Stimulated activated CD4-positive, alpha-beta T cell treated with anti-CD3 and anti-CD28 coated beads, Interleukin-12 subunit alpha, Interleukin-12 subunit beta, amount 100 ng/mL, for 48 hours (primary cell): ENCODE measurements at regions not wholly inside any gene's neighbourhood (a gene's known extent, or its start where the extent isn't known, plus 50 kb on each side); places are given as distances from the start of the nearest gene placed in this dataset.

Experiments used
- DNase-seq, 3 donors: peaks; one replicate each; pipeline ENCODE4 v3.0.0-alpha.2; 2020; ENCODE audit warnings: low read depth in 2 of 3, low spot score in 1 of 3

GRCh38 chr11:95556011-95556341, 233.6 kb downstream of the FAM76B start:
- DNase-seq = no peak

- no peak for DNase-seq
Measured at GRCh38 chr11:95554911-95555310, 234.7 kb downstream of the FAM76B start.

DNA sequence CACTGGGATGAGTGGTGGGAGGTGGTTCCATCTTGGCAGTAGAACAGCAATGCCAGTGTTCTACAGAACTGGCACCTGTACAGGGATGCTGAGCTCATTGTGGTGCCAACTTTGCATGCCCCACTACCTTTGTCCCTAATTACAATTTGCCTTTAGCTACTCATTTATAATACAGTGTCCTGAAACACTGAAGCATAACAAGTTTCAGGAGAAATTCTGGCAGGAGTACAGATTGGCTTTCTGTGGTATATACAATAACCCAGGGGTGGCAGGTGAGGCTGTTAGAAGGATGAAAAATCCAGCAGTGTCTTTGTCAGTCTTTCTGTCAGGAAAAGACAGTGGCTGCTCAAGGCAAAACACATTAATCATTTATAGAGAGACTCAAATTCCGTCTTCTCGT, 240.3 kb downstream of the FAM76B start:
- no peak for DNase-seq

GRCh38 chr11:95548416-95548815, 241.2 kb downstream of the FAM76B start:
- DNase-seq = no peak

DNA sequence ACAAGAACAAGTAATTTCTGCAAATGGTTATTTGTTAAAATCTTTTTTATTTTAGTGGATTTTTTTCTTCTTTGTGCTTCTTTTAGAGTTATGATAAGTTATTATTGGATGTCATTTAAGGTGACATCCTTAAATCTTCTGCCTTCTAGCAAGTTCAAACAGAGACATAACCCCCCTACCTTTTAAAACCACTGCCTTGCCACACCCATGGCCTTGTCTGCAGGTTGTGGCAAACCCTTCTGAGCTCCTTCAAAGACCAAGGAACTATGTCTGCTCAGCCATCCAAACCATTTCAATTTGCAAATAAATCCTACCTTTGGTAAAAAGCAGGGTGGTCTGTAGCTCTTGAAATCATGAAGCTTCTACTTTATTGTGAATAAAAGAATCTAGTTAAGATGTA, 241.6 kb downstream of the FAM76B start:
- no peak for DNase-seq

DNA sequence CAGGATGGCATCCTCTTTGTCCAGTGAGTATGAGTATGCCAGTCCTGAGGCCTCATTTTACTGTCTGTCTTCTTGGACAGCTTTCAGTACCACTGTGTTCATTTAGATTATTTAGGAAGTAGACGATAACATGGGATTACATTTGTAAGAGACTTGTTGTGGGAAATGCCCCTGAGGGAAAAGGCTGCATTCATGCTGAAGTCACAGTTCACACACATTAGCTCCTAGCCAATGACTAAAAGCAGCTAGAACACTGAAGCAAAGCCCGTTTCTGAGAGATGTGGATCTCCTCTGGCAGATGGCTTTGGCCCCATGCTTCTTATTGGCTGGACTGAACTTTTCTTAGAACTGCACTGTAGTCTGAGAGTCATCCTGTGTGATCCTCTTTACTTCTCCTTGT, 242.4 kb downstream of the FAM76B start:
- no peak for DNase-seq

GRCh38 chr11:95545116-95545875, 244.3 kb downstream of the FAM76B start:
- no peak for DNase-seq

- DNase-seq = no peak
Measured at GRCh38 chr11:95544095-95544856, 245.3 kb downstream of the FAM76B start.

DNA sequence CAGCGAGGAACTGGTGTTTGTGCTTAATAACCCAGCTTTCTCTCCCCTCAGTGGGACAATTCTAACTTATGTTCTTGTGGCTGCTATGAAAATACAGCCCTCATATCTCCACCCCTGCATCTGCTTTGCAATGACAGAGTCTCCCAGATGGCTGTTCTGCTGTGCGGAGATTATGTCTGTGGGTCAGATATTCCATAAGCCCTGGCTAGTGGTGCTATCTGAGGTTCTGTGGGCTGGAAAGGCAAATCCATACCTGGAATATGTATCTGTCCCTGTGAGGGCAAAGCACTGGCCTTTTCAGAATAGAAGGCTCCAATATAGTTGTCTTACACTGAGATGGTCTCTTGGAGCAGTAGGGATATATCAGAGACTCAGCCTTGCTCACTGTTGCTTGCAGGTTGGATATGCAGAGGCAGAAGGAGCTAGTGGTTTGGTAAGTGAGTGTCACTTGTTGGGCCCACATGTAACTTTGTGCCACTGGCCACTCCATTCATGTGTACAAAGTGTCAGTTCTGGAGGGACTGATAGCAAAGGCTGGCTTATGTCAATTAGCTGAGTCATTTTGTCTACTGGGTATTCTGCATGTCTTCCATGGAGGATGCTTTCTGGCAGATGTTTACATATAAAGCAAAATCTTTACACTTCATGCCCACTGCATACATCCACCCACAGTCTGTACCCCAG, 246.6 kb downstream of the FAM76B start:
- no peak for DNase-seq

GRCh38 chr11:95541715-95542114, 247.9 kb downstream of the FAM76B start:
- no peak for DNase-seq

- DNase-seq = no peak
Measured at GRCh38 chr11:95536047-95536690, 253.4 kb downstream of the FAM76B start.

GRCh38 chr11:95534809-95535208, 254.8 kb downstream of the FAM76B start:
- no peak for DNase-seq

DNA sequence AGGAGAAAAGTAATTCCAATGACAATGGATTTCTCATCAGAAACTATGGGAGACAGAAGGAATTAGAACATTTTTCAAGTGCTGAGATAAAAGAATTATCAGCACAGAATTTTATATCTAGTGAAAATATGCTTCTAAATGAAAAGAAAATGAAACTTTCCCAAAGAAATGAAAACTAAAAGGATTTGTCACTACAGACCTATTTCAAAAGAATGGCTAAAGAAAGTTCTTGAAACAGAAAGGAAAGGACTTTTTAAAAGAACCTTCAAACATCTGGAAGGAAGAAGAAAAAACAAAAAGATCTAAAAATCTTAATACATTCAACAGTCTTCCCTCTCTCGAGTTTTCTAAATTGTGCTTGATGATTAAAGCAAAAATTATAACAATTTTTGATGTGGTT, 255.4 kb downstream of the FAM76B start:
- no peak for DNase-seq

DNA sequence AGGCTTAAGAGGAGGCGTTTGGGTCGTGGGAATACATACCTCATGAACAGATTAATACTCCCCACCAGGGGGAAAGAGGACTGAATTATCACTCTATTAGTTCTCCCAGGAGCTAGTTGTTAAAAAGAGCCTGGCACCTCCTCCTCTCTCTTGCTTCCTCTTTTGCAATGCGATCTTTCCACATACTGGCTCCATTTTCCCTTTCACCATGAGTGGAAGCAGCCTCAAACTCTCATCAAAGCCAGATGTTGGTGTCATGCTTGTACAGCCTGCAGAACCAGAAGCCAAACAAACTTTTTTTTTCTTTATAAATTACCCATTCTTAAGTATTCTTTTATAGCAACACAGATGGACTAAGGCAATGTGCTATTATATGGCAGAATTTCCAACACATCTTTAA, 258.5 kb downstream of the FAM76B start:
- no peak for DNase-seq

- no peak for DNase-seq
Measured at GRCh38 chr11:95524314-95525036, 265.1 kb downstream of the FAM76B start.

GRCh38 chr11:95522874-95523273, 266.7 kb downstream of the FAM76B start:
- no peak for DNase-seq

DNA sequence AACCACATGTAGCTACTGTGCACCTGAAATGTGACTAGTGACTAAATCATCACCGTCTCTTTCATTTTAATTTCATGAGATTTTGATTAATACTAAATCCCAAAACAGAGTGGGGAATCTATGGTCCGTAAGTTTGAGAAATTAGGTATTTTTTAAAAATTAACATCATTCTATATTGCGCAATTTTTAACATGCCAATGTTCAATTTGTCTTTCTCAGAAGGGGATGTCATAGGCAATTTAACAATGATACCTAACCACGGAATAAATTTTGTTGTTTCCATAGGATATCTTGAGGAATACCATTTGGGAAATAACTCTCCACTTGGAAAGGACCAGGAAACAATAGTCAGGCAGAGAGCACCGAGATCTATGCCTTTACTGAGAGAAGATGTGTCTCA, 267.7 kb downstream of the FAM76B start:
- no peak for DNase-seq

DNA sequence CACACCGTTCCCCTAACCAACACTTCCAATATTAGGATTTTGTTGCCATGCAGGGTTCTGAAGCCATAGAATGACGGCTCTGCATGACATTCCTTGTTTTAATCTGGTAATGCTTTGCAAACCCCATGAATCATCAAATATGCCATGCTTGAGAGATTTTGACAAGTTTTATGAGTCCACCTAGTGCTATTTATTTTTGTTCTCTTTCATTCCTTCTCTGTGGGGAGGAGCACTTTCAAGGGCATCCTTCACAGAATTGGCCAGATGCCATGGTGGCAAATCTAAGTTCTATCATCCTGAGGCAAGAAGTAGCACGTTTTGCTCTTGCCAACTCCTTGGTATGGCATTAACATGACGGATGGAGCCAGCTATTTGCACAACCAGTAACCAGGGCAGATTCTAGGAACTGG, 268.4 kb downstream of the FAM76B start:
- DNase-seq = no peak

GRCh38 chr11:95520369-95521132, 269.0 kb downstream of the FAM76B start:
- no peak for DNase-seq

GRCh38 chr11:95519912-95520311, 269.7 kb downstream of the FAM76B start:
- DNase-seq = no peak
